ENCODE measurements at regions not wholly inside any gene's neighbourhood (a gene's known extent, or its start where the extent isn't known, plus 50 kb on each side); places are given as distances from the start of the nearest gene placed in this dataset.

- ATAC-seq (no peak), FAIRE-seq (no peak), DNase-seq (ENCODE audit: extremely low read depth in 1 of 4, low spot score in 3 of 4) (no peak)
- ChIA-PET POLR2A (interaction anchor here (0.7 kb wide), 1 partner anchor 621 kb away, joined by 3 read pairs; no protein-coding TSS in a partner anchor), CTCF (ENCODE audit: low intra/inter-chr PET ratio) (no interaction called here)
- Histone ChIP-seq H3K9me1 (ENCODE audit: control insufficient read depth, insufficient read depth, low read length) (no peaks in the 10 kb centered on the region), H3K36me3 (ENCODE audit: control insufficient read depth, insufficient read depth, low read length) (no peaks in the 10 kb centered on the region), H3K4me1 (replicated peaks in 1 of 2; ENCODE audit: control insufficient read depth in 2 of 2, insufficient read depth in 2 of 2, low read length in 2 of 2) (no peaks in the 10 kb centered on the region), H3K9me3 (replicated peaks; ENCODE audit: control insufficient read depth, insufficient read depth, low read depth, low read length) (no peaks in the 10 kb centered on the region), H3K4me2 (ENCODE audit: insufficient read depth, low read length) (no peak overlapping the region), H3K79me2 (ENCODE audit: control insufficient read depth, insufficient read depth, low read length) (no peaks in the 10 kb centered on the region), H3K9ac (ENCODE audit: insufficient read depth in 1 of 2, low read depth in 2 of 2, low read length in 2 of 2) (no peak overlapping the region), H3K27me3 (ENCODE audit: control insufficient read depth in 2 of 2, insufficient read depth in 2 of 2, low read length in 2 of 2) (no peaks in the 10 kb centered on the region), H2AFZ (ENCODE audit: low read depth, low read length) (no peak overlapping the region), H3K27ac (ENCODE audit: extremely low read depth, low read depth, low read length) (no peak overlapping the region), H3K4me3 (no peak overlapping the region), H4K20me1 (replicated peaks; ENCODE audit: control insufficient read depth, insufficient read depth, low read length) (no peaks in the 10 kb centered on the region)
- in situ Hi-C loops (cut with MboI) = no loop called here
- intact Hi-C loops (cut with micrococcal nuclease) = no loop called here
- TF ChIP-seq BRD4 (IDR thresholded peaks at IDR 0.05) (no peak), CBX5 (IDR thresholded peaks at IDR 0.05; ENCODE audit: borderline replicate concordance, low read depth) (no peak), MTF1 (CRISPR knock-in tag; IDR thresholded peaks at IDR 0.05; ENCODE audit: borderline replicate concordance) (no peak), BHLHE40 (IDR thresholded peaks at IDR 0.05; ENCODE audit: low read length) (no peak), ZNF174 (CRISPR knock-in tag; IDR thresholded peaks at IDR 0.05) (no peak), NFRKB (IDR thresholded peaks at IDR 0.05; ENCODE audit: low read depth) (no peak), NEUROD1 (IDR thresholded peaks at IDR 0.05; ENCODE audit: borderline replicate concordance, low read depth, low read length, partially characterized antibody) (no peak), ZSCAN29 (IDR thresholded peaks at IDR 0.05) (no peak), IRF1 (CRISPR knock-in tag; IDR thresholded peaks at IDR 0.05; ENCODE audit: borderline replicate concordance) (no peak)
- no TSS peak for BruUV-seq (replicated peaks)
- WGBS (ENCODE audit: insufficient coverage, low coverage, missing lambda C conversion rate) = 0% methylated on average over 6 of the region's 6 CpGs
These were observed 359.9 kb downstream of the TXNL1 start for GRCh38 chr18:56278421-56279003.
